Calu3 (cell line): ENCODE measurements at regions not wholly inside any gene's neighbourhood (a gene's known extent, or its start where the extent isn't known, plus 50 kb on each side); places are given as distances from the start of the nearest gene placed in this dataset.
A peak's percentile ranks its signal among the peaks of the same experiment; 100 is the strongest.
"Not testable (repeated sequence)": the region's sequence is repeated elsewhere in the genome, so short reads cannot be mapped to it uniquely, and the experiment has no call there.

ENCODE experiments used
- BruUV-seq: library from RNA; stranded (reverse); fragments of 400-500 nt; replicated peaks from 2 replicates; lab custom pipeline; 2021; lab: Mats Ljungman, UMichigan
- CTCF ChIA-PET: fragments of 300-600 bp; sonication (Branson Sonifier 250); formaldehyde crosslinking; loops from one replicate; lab custom pipeline; 2022; ENCODE audit warnings: antibody characterized with exemption; lab: Charles Lee
- DNase-seq: peaks from one replicate; pipeline ENCODE4 v3.0.0; 2022
- H3K27ac Mint-ChIP-seq: one replicate; pipeline ENCODE4 v1.8.0; 2022; ENCODE audit warnings: mixed read lengths; ENCODE audit not compliant: unreplicated experiment
- H3K27me3 Mint-ChIP-seq: one replicate; pipeline ENCODE4 v1.8.0; 2022; ENCODE audit warnings: mixed read lengths; ENCODE audit not compliant: unreplicated experiment
- H3K36me3 Mint-ChIP-seq: one replicate; pipeline ENCODE4 v1.8.0; 2022; ENCODE audit warnings: mild to moderate bottlenecking, moderate library complexity, mixed read lengths; ENCODE audit not compliant: insufficient read depth, unreplicated experiment
- H3K4me1 Mint-ChIP-seq: one replicate; pipeline ENCODE4 v1.8.0; 2022; ENCODE audit warnings: mild to moderate bottlenecking, low read depth, mixed read lengths; ENCODE audit not compliant: unreplicated experiment
- H3K4me3 Mint-ChIP-seq: one replicate; pipeline ENCODE4 v1.8.0; 2022; ENCODE audit warnings: mild to moderate bottlenecking, low read depth, moderate library complexity, mixed read lengths; ENCODE audit not compliant: unreplicated experiment
- H3K9me3 Mint-ChIP-seq: one replicate; pipeline ENCODE4 v1.8.0; 2022; ENCODE audit warnings: low read depth, mixed read lengths; ENCODE audit not compliant: unreplicated experiment
- intact Hi-C: fragments of 100-400 bp; cut with micrococcal nuclease; formaldehyde crosslinking; loops from one replicate; pipeline ENCODE4 v1.10.0; 2022; ENCODE audit not compliant: unreplicated experiment
- TF ChIP-seq, protein P1 (sequence below): fragments of 200-600 bp; IDR thresholded peaks from one replicate; pipeline ENCODE4 v1.8.0; 2022; ENCODE audit warnings: antibody characterized with exemption; ENCODE audit not compliant: unreplicated experiment

DNA sequence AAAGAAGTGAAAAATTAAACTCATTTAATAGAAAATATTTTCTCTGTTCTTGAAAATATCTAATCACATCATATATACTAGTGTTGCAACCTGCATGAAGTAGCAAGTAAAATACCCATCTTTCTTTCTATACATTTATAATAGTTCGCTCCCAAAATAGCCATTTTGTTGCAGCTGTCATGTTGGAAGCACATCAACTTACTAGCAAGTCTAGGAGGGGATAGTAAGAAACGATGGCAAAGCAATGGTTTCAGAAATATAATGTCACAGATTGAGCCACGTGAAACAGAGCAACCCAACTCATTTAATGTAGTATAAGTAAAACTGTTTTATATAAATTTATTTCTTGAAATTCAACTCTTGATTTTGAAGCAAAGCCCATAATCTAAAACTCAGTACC, 521.8 kb downstream of the LRRIQ3 start:
- TF ChIP-seq, protein P1, sequence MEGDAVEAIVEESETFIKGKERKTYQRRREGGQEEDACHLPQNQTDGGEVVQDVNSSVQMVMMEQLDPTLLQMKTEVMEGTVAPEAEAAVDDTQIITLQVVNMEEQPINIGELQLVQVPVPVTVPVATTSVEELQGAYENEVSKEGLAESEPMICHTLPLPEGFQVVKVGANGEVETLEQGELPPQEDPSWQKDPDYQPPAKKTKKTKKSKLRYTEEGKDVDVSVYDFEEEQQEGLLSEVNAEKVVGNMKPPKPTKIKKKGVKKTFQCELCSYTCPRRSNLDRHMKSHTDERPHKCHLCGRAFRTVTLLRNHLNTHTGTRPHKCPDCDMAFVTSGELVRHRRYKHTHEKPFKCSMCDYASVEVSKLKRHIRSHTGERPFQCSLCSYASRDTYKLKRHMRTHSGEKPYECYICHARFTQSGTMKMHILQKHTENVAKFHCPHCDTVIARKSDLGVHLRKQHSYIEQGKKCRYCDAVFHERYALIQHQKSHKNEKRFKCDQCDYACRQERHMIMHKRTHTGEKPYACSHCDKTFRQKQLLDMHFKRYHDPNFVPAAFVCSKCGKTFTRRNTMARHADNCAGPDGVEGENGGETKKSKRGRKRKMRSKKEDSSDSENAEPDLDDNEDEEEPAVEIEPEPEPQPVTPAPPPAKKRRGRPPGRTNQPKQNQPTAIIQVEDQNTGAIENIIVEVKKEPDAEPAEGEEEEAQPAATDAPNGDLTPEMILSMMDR = no peak
- H3K4me3 Mint-ChIP-seq = no peak overlapping the region
- no peaks in the 10 kb centered on the region for H3K27me3 Mint-ChIP-seq
- no peaks in the 10 kb centered on the region for H3K4me1 Mint-ChIP-seq
- no peak for DNase-seq
- CTCF ChIA-PET = interaction anchor here (0.6 kb wide), 1 partner anchor 55 kb away, joined by 6 read pairs; no protein-coding TSS in a partner anchor
- H3K9me3 Mint-ChIP-seq = no peaks in the 10 kb centered on the region
- no TSS peak for BruUV-seq
- H3K27ac Mint-ChIP-seq = no peak overlapping the region
- intact Hi-C loops = loop anchor here (5.0 to 10.0 kb wide), 2 partner anchors 319 to 1054 kb away; no protein-coding TSS in a partner anchor
- no peaks in the 10 kb centered on the region for H3K36me3 Mint-ChIP-seq

DNA sequence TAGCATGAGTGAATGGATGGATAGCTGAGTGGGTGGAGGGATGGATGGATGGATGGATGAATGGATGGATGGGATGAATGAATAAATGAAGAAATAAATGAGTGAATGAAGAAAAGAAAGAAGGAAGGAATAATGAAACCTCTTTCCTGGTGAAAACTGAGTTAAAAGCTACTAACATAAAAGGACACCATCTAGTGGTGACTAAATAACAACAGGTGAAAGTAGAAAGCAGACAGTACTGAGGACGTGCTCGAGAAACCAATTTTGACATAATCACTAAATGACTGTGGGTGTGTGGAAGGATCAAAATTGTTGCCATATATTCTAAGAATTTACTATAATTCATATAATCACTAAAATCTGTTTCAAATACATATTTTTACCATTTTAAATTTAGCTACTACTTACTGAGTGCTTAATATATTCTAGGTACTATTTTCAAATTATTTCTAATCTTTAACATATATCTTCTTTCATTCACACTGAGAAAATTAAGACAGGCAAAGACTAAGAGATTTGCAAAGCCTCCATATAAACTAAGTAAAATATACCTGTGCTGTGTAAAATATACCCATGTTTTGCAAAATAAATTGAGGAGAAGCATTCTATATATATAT, 522.9 kb downstream of the LRRIQ3 start:
- Mint-ChIP-seq H3K27ac (no peak overlapping the region), H3K4me3 (no peak overlapping the region), H3K36me3 (no peaks in the 10 kb centered on the region), H3K9me3 (no peaks in the 10 kb centered on the region), H3K4me1 (no peaks in the 10 kb centered on the region), H3K27me3 (no peaks in the 10 kb centered on the region)
- intact Hi-C loops = loop anchor here (1.0 to 10.0 kb wide), 4 partner anchors 82 to 1053 kb away; no protein-coding TSS in a partner anchor
- BruUV-seq = no TSS peak
- CTCF ChIA-PET = no interaction called here
- no peak for DNase-seq
- TF ChIP-seq, protein P1 = peak; percentile 12

- Mint-ChIP-seq H3K36me3 (no peaks in the 10 kb centered on the region), H3K9me3 (no peaks in the 10 kb centered on the region), H3K27ac (no peak overlapping the region), H3K4me3 (no peak overlapping the region), H3K27me3 (no peaks in the 10 kb centered on the region), H3K4me1 (no peaks in the 10 kb centered on the region)
- no peak for DNase-seq
- TF ChIP-seq, protein P1 = no peak
- BruUV-seq = no TSS peak
- CTCF ChIA-PET = no interaction called here
- intact Hi-C loops = loop anchor here (10.0 kb wide), 1 partner anchor 321 kb away; no protein-coding TSS in a partner anchor
Measured at GRCh38 chr1:73673971-73674370, 524.0 kb downstream of the LRRIQ3 start.

- no peak for DNase-seq
- intact Hi-C loops = loop anchor here (10.0 kb wide), 1 partner anchor 323 kb away; no protein-coding TSS in a partner anchor
- Mint-ChIP-seq H3K36me3 (no peaks in the 10 kb centered on the region), H3K9me3 (peaks cover 3% of the 10 kb centered on the region), H3K27me3 (no peaks in the 10 kb centered on the region), H3K4me1 (no peaks in the 10 kb centered on the region), H3K4me3 (no peak overlapping the region), H3K27ac (no peak overlapping the region)
- no TSS peak for BruUV-seq
- TF ChIP-seq, protein P1 = no peak
- CTCF ChIA-PET = no interaction called here
Measured at GRCh38 chr1:73671530-73671929, 526.4 kb downstream of the LRRIQ3 start.

DNA sequence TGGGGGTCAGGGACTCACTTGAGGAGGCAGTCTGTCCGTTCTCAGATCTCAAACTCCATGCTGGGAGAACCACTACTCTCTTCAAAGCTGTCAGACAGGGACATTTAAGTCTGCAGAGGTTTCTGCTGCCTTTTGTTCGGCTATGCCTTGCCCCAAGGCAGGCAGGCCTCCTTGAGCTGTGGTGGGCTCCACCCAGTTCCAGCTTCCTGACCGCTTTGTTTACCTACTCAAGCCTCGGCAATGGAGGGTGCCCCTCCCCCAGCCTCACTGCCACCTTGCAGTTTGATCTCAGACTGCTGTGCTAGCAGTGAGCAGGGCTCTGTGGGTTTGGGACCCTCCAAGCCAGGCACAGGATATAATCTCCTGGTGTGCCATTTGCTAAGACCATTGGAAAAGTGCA, 530.0 kb downstream of the LRRIQ3 start:
- H3K4me1 Mint-ChIP-seq, H3K27ac Mint-ChIP-seq, H3K4me3 Mint-ChIP-seq, CTCF ChIA-PET, H3K9me3 Mint-ChIP-seq, intact Hi-C loops, BruUV-seq, H3K36me3 Mint-ChIP-seq, DNase-seq, H3K27me3 Mint-ChIP-seq: not testable (repeated sequence)
